ENCODE measurements at regions not wholly inside any gene's neighbourhood (a gene's known extent, or its start where the extent isn't known, plus 50 kb on each side); places are given as distances from the start of the nearest gene placed in this dataset.
"Not testable (repeated sequence)": the region's sequence is repeated elsewhere in the genome, so short reads cannot be mapped to it uniquely, and the experiment has no call there.

GRCh38 chr11:81874635-81875034, 859.0 kb downstream of the FAM181B start:
- ATAC-seq (no peak), DNase-seq (no peak)
- intact Hi-C loops (cut with DNase I, micrococcal nuclease): no loop called here

GRCh38 chr11:81870815-81871214, 862.8 kb downstream of the FAM181B start:
- DNase-seq (no peak), ATAC-seq (no peak)
- intact Hi-C loops (cut with DNase I, micrococcal nuclease): no loop called here

GRCh38 chr11:81870066-81870412, 863.6 kb downstream of the FAM181B start:
- DNase-seq (no peak), ATAC-seq (no peak)
- intact Hi-C loops (cut with DNase I, micrococcal nuclease): no loop called here

- intact Hi-C loops (cut with DNase I, micrococcal nuclease): no loop called here
- peak; percentile 41 for ATAC-seq
- DNase-seq: peak in 1 of 2 donors; percentile 44
These were observed 864.2 kb downstream of the FAM181B start for GRCh38 chr11:81869351-81870065.

- ATAC-seq: no peak
- intact Hi-C loops (cut with DNase I, micrococcal nuclease): no loop called here
- DNase-seq: no peak
These were observed 866.8 kb downstream of the FAM181B start for GRCh38 chr11:81866896-81867295.

- intact Hi-C loops (cut with DNase I, micrococcal nuclease): no loop called here
- ATAC-seq (no peak), DNase-seq (no peak)
These were observed 876.3 kb downstream of the FAM181B start for GRCh38 chr11:81857386-81857785.

GRCh38 chr11:81853791-81854190, 879.9 kb downstream of the FAM181B start:
- intact Hi-C loops (cut with DNase I, micrococcal nuclease): no loop called here
- DNase-seq (no peak), ATAC-seq (no peak)

GRCh38 chr11:81852896-81853295, 880.8 kb downstream of the FAM181B start:
- DNase-seq (no peak), ATAC-seq (no peak)
- intact Hi-C loops (cut with DNase I, micrococcal nuclease): no loop called here

- no peak for DNase-seq
- intact Hi-C loops (cut with DNase I, micrococcal nuclease): no loop called here
- ATAC-seq: no peak
These were observed 893.3 kb downstream of the FAM181B start for GRCh38 chr11:81840380-81840779.

GRCh38 chr11:81839976-81840375, 893.7 kb downstream of the FAM181B start:
- intact Hi-C loops (cut with DNase I, micrococcal nuclease): no loop called here
- ATAC-seq (no peak), DNase-seq (no peak)

GRCh38 chr11:81839016-81839415, 894.6 kb downstream of the FAM181B start:
- intact Hi-C loops (cut with DNase I, micrococcal nuclease): no loop called here
- no peak for DNase-seq
- ATAC-seq: no peak

- no peak for ATAC-seq
- intact Hi-C loops (cut with DNase I, micrococcal nuclease): no loop called here
- no peak for DNase-seq
These were observed 903.7 kb downstream of the FAM181B start for GRCh38 chr11:81829976-81830375.

- intact Hi-C loops (cut with DNase I, micrococcal nuclease): no loop called here
- ATAC-seq: no peak
- no peak for DNase-seq
These were observed 908.3 kb downstream of the FAM181B start for GRCh38 chr11:81825346-81825745.

- no peak for DNase-seq
- intact Hi-C loops (cut with DNase I, micrococcal nuclease): no loop called here
- ATAC-seq: no peak
These were observed 914.2 kb downstream of the FAM181B start for GRCh38 chr11:81819462-81819861.

- ATAC-seq: no peak
- no peak for DNase-seq
- intact Hi-C loops (cut with DNase I, micrococcal nuclease): no loop called here
These were observed 928.8 kb downstream of the FAM181B start for GRCh38 chr11:81804858-81805257.

- ATAC-seq (no peak), DNase-seq (no peak)
- intact Hi-C loops (cut with DNase I, micrococcal nuclease): no loop called here
These were observed 931.1 kb downstream of the FAM181B start for GRCh38 chr11:81802591-81802990.

GRCh38 chr11:81792416-81792815, 941.2 kb downstream of the FAM181B start:
- intact Hi-C loops (cut with DNase I, micrococcal nuclease): no loop called here
- DNase-seq: no peak
- ATAC-seq: no peak

- DNase-seq: no peak
- no peak for ATAC-seq
- intact Hi-C loops (cut with DNase I, micrococcal nuclease): loop anchor here in 1 of 2 donors (2.0 kb wide), 1 partner anchor 23 kb away; no protein-coding TSS in a partner anchor
These were observed 946.0 kb downstream of the FAM181B start for GRCh38 chr11:81787584-81788049.

GRCh38 chr11:81772166-81772565, 961.5 kb downstream of the FAM181B start:
- no peak for ATAC-seq
- DNase-seq: no peak
- intact Hi-C loops (cut with DNase I, micrococcal nuclease): no loop called here

- ATAC-seq; intact Hi-C loops (cut with DNase I, micrococcal nuclease); DNase-seq: not testable (repeated sequence)
These were observed 963.8 kb downstream of the FAM181B start for GRCh38 chr11:81769906-81770305.
